HEK293 (cell line): ENCODE measurements at regions not wholly inside any gene's neighbourhood (a gene's known extent, or its start where the extent isn't known, plus 50 kb on each side); places are given as distances from the start of the nearest gene placed in this dataset.

Experiments
- CTCF ChIA-PET: fragments of 350-600 bp; formaldehyde crosslinking; extraction: SDS; loops from one replicate; lab custom pipeline; 2021; ENCODE audit warnings: antibody characterized with exemption; lab: Yijun Ruan, JAX
- POLR2A ChIA-PET: fragments of 300-600 bp; formaldehyde crosslinking; extraction: SDS; loops from one replicate; lab custom pipeline; 2020; ENCODE audit warnings: antibody characterized with exemption, inconsistent platforms; lab: Yijun Ruan, JAX
- H3K27ac ChIP-seq: fragments of 200-500 bp; sonication (Bioruptor generic); 2 replicates; pipeline ENCODE4 v1.5.1; 2014; ENCODE audit warnings: low read depth, low read length, control low read depth, inconsistent platforms; ENCODE audit errors: extremely low read depth
- H3K36me3 ChIP-seq, 2 experiments: fragments of 200-500 bp in 1 of 2; sonication (Bioruptor generic) in 1 of 2; 1 replicate in 1 of 2; 2 replicates in 1 of 2; pipeline ENCODE4 v1.5.1; 2014 to 2017; ENCODE audit warnings: inconsistent platforms in 2 of 2, low read length in 2 of 2; ENCODE audit not compliant: control insufficient read depth in 2 of 2, insufficient read depth in 1 of 2
- H3K4me1 ChIP-seq: fragments of 200-500 bp; sonication (Bioruptor generic); 2 replicates; pipeline ENCODE4 v1.5.1; 2014; ENCODE audit warnings: mild to moderate bottlenecking, low read length, inconsistent platforms; ENCODE audit not compliant: control insufficient read depth, insufficient read depth
- H3K4me3 ChIP-seq: 2 replicates; pipeline ENCODE4 v1.5.1; 2011; ENCODE audit warnings: low read depth, mild to moderate bottlenecking, control low read depth, low read length, moderate library complexity
- H3K9me3 ChIP-seq: fragments of 200-500 bp; sonication (Bioruptor generic); 2 replicates; pipeline ENCODE4 v1.5.1; 2014; ENCODE audit warnings: low read depth, low read length, inconsistent platforms; ENCODE audit not compliant: control insufficient read depth, insufficient read depth
- HIC1 ChIP-seq: fragments of 450-650 bp; formaldehyde crosslinking; IDR thresholded peaks from 2 replicates; pipeline ENCODE4 v1.5.1; 2016; ENCODE audit warnings: missing biosample characterization, missing genetic modification characterization
- SCRT2 ChIP-seq: fragments of 450-650 bp; formaldehyde crosslinking; IDR thresholded peaks from 2 replicates; pipeline ENCODE4 v1.5.1; 2016; ENCODE audit warnings: missing biosample characterization, missing genetic modification characterization
- SETDB1 ChIP-seq: IDR thresholded peaks from one replicate; pipeline ENCODE4 v1.6.1; 2017; ENCODE audit warnings: mild to moderate bottlenecking, low read length, moderate library complexity, mixed read lengths; ENCODE audit not compliant: insufficient read length
- ZIC2 ChIP-seq: fragments of 450-650 bp; formaldehyde crosslinking; IDR thresholded peaks from 2 replicates; pipeline ENCODE4 v1.5.1; 2016; ENCODE audit warnings: missing biosample characterization, missing genetic modification characterization
- ZNF114 ChIP-seq: fragments of 450-650 bp; formaldehyde crosslinking; IDR thresholded peaks from 2 replicates; pipeline ENCODE4 v1.5.0; 2017; ENCODE audit warnings: missing biosample characterization, missing genetic modification characterization
- ZNF19 ChIP-seq: fragments of 450-650 bp; formaldehyde crosslinking; IDR thresholded peaks from 2 replicates; pipeline ENCODE4; 2016; ENCODE audit warnings: missing biosample characterization, missing genetic modification characterization, low read depth
- ZNF292 ChIP-seq: fragments of 450-650 bp; formaldehyde crosslinking; IDR thresholded peaks from 2 replicates; pipeline ENCODE4 v1.5.1; 2016; ENCODE audit warnings: low read depth, missing biosample characterization, missing genetic modification characterization, borderline replicate concordance
- ZNF350 ChIP-seq: fragments of 450-650 bp; formaldehyde crosslinking; IDR thresholded peaks from 2 replicates; pipeline ENCODE4 v1.5.0; 2017; ENCODE audit warnings: missing biosample characterization, mild to moderate bottlenecking, missing genetic modification characterization
- ZNF37A ChIP-seq: fragments of 450-650 bp; IDR thresholded peaks from 2 replicates; pipeline ENCODE4 v1.5.1; 2018; ENCODE audit warnings: missing biosample characterization, missing genetic modification characterization
- ZNF391 ChIP-seq: fragments of 450-650 bp; formaldehyde crosslinking; IDR thresholded peaks from 2 replicates; pipeline ENCODE4 v1.5.1; 2016; ENCODE audit warnings: low read depth, missing biosample characterization, missing genetic modification characterization, borderline replicate concordance
- ZNF394 ChIP-seq: fragments of 450-650 bp; formaldehyde crosslinking; IDR thresholded peaks from 2 replicates; pipeline ENCODE4 v1.5.1; 2016; ENCODE audit warnings: missing biosample characterization, missing genetic modification characterization, mild to moderate bottlenecking, moderate library complexity, borderline replicate concordance
- ZNF501 ChIP-seq: fragments of 450-650 bp; formaldehyde crosslinking; IDR thresholded peaks from 2 replicates; pipeline ENCODE4 v1.5.1; 2016; ENCODE audit warnings: missing biosample characterization, missing genetic modification characterization
- ZNF521 ChIP-seq: fragments of 450-650 bp; formaldehyde crosslinking; IDR thresholded peaks from 2 replicates; pipeline ENCODE4 v1.5.1; 2017; ENCODE audit warnings: missing biosample characterization, mild to moderate bottlenecking, missing genetic modification characterization
- ZNF548 ChIP-seq: fragments of 450-650 bp; formaldehyde crosslinking; IDR thresholded peaks from 2 replicates; pipeline ENCODE4 v1.5.1; 2016; ENCODE audit warnings: missing biosample characterization, missing genetic modification characterization
- ZNF621 ChIP-seq: fragments of 450-650 bp; formaldehyde crosslinking; IDR thresholded peaks from 2 replicates; pipeline ENCODE4 v1.5.1; 2017; ENCODE audit warnings: missing biosample characterization, missing genetic modification characterization
- ZNF624 ChIP-seq: fragments of 450-650 bp; formaldehyde crosslinking; IDR thresholded peaks from 2 replicates; pipeline ENCODE4 v1.5.1; 2017; ENCODE audit warnings: missing biosample characterization, missing genetic modification characterization
- ZNF76 ChIP-seq: fragments of 450-650 bp; formaldehyde crosslinking; IDR thresholded peaks from 2 replicates; pipeline ENCODE4; 2016; ENCODE audit warnings: low read depth, missing biosample characterization, missing genetic modification characterization, borderline replicate concordance
- ZNF837 ChIP-seq: fragments of 450-650 bp; formaldehyde crosslinking; IDR thresholded peaks from 2 replicates; pipeline ENCODE4 v1.5.1; 2016; ENCODE audit warnings: missing biosample characterization, missing genetic modification characterization
- ZNF843 ChIP-seq: fragments of 450-650 bp; formaldehyde crosslinking; IDR thresholded peaks from 2 replicates; pipeline ENCODE4 v1.5.1; 2016; ENCODE audit warnings: missing biosample characterization, missing genetic modification characterization
- TF ChIP-seq, protein P1 (sequence below): fragments of 450-650 bp; formaldehyde crosslinking; IDR thresholded peaks from 2 replicates; pipeline ENCODE4 v1.5.1; 2017; ENCODE audit warnings: missing biosample characterization, missing genetic modification characterization
- TF ChIP-seq, protein P2 (sequence below): fragments of 450-650 bp; formaldehyde crosslinking; IDR thresholded peaks from 2 replicates; pipeline ENCODE4; 2016; ENCODE audit warnings: missing biosample characterization, missing genetic modification characterization

DNA sequence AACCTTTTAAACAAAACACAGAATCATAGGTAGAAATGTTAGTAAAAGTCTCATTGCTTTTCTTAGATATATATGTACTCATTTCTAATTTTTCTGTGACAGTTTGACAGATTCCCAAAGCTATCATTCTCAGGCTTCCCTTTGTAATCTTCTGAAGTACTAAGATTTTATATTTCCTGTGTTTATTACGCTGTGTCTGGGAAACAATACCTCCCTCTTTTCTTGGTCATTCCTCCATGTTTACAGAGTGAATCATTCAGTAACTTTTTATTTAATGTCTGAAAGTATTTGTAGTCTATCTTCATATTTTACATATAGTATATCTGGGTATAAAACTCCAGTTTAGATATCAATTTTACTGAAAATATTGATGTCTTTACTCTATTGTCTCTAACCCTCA, 1826.3 kb upstream of the IGFBP7 start (continued):
- no peak for TF ChIP-seq ZIC2
- no peak for TF ChIP-seq ZNF843 (tag by site-specific recombination)
- TF ChIP-seq, protein P1, sequence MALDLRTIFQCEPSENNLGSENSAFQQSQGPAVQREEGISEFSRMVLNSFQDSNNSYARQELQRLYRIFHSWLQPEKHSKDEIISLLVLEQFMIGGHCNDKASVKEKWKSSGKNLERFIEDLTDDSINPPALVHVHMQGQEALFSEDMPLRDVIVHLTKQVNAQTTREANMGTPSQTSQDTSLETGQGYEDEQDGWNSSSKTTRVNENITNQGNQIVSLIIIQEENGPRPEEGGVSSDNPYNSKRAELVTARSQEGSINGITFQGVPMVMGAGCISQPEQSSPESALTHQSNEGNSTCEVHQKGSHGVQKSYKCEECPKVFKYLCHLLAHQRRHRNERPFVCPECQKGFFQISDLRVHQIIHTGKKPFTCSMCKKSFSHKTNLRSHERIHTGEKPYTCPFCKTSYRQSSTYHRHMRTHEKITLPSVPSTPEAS: no peak
- TF ChIP-seq SETDB1: no peak
- no peak for TF ChIP-seq ZNF501 (tag by site-specific recombination)
- no peak for TF ChIP-seq ZNF19
- TF ChIP-seq ZNF394 (tag by site-specific recombination): no peak
- TF ChIP-seq ZNF837 (tag by site-specific recombination): no peak
- TF ChIP-seq ZNF621 (tag by site-specific recombination): no peak
- no peak for TF ChIP-seq HIC1 (tag by site-specific recombination)
- TF ChIP-seq ZNF350 (tag by site-specific recombination): no peak
- no peak for TF ChIP-seq ZNF292 (tag by site-specific recombination)
- TF ChIP-seq ZNF37A (tag by site-specific recombination): no peak
- TF ChIP-seq, protein P2, sequence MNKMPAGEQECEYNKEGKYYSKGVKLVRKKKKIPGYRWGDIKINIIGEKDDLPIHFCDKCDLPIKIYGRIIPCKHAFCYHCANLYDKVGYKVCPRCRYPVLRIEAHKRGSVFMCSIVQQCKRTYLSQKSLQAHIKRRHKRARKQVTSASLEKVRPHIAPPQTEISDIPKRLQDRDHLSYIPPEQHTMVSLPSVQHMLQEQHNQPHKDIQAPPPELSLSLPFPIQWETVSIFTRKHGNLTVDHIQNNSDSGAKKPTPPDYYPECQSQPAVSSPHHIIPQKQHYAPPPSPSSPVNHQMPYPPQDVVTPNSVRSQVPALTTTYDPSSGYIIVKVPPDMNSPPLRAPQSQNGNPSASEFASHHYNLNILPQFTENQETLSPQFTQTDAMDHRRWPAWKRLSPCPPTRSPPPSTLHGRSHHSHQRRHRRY (tag by site-specific recombination): no peak
- no peak for TF ChIP-seq ZNF114 (tag by site-specific recombination)

GRCh38 chr4:58940167-58940566, 1830.0 kb upstream of the IGFBP7 start:
- TF ChIP-seq ZNF624 (no peak), SCRT2 (tag by site-specific recombination) (no peak), ZNF76 (tag by site-specific recombination) (no peak), ZNF350 (tag by site-specific recombination) (no peak), ZNF521 (tag by site-specific recombination) (no peak), ZNF548 (tag by site-specific recombination) (no peak), ZNF391 (tag by site-specific recombination) (no peak)
- TF ChIP-seq, protein P2 (tag by site-specific recombination): no peak
- H3K36me3 ChIP-seq: no peaks in the 10 kb centered on the region
- no peak overlapping the region for H3K27ac ChIP-seq
- ChIA-PET CTCF (no interaction called here), POLR2A (no interaction called here)
- no peak overlapping the region for H3K4me3 ChIP-seq
- no peaks in the 10 kb centered on the region for H3K9me3 ChIP-seq
- H3K4me1 ChIP-seq: no peaks in the 10 kb centered on the region
